Suprapubic skin (tissue), 4 donors: ENCODE measurements at regions not wholly inside any gene's neighbourhood (a gene's known extent, or its start where the extent isn't known, plus 50 kb on each side); places are given as distances from the start of the nearest gene placed in this dataset.

Experiments
- CTCF ChIP-seq, 2 donors: fragments of 200-600 bp in 1 of 2; fragments of 450-650 bp in 1 of 2; sonication (generic) in 1 of 2; IDR thresholded peaks; one replicate each; pipeline ENCODE4 v1.5.1; 2016 to 2019; ENCODE audit warnings: antibody characterized with exemption in 2 of 2, mild to moderate bottlenecking in 1 of 2, moderate library complexity in 1 of 2
- EP300 ChIP-seq: sonication (generic); formaldehyde crosslinking; IDR thresholded peaks from one replicate; pipeline ENCODE4 v1.6.1; 2017; ENCODE audit warnings: antibody characterized with exemption
- POLR2AphosphoS5 ChIP-seq, 3 donors: sonication (generic); formaldehyde crosslinking; IDR thresholded peaks; one replicate each; pipeline ENCODE4 v1.6.1; 2017; ENCODE audit warnings: antibody characterized with exemption in 3 of 3

GRCh38 chr3:118478706-118479276 lies 555.9 kb downstream of the IGSF11 start:
- TF ChIP-seq CTCF (IDR thresholded peaks at IDR 0.05) = no peak
- TF ChIP-seq EP300 = no peak
- TF ChIP-seq POLR2AphosphoS5 (IDR thresholded peaks at IDR 0.05) = no peak
